ENCODE measurements at regions not wholly inside any gene's neighbourhood (a gene's known extent, or its start where the extent isn't known, plus 50 kb on each side); places are given as distances from the start of the nearest gene placed in this dataset.

- TF ChIP-seq CTCF (conservative IDR thresholded peaks at IDR 0.05 in 1 of 2, IDR thresholded peaks at IDR 0.05 in 1 of 2; ENCODE audit: extremely low read depth in 1 of 2, insufficient read depth in 1 of 2, low read depth in 1 of 2, low read length in 2 of 2), result no peak
- no peak for TF ChIP-seq EZH2 (IDR thresholded peaks at IDR 0.05; ENCODE audit: borderline replicate concordance, low read length)
Observed at GRCh38 chr14:98571104-98571503, 700.9 kb downstream of the BCL11B start.

All from mammary epithelial cell (primary cell).